ENCODE measurements at regions not wholly inside any gene's neighbourhood (a gene's known extent, or its start where the extent isn't known, plus 50 kb on each side); places are given as distances from the start of the nearest gene placed in this dataset.
"Not testable (repeated sequence)": the region's sequence is repeated elsewhere in the genome, so short reads cannot be mapped to it uniquely, and the experiment has no call there.

GRCh38 chr7:63603812-63604211 is 394.8 kb upstream of the ZNF722 start:
- TF ChIP-seq, protein P1, sequence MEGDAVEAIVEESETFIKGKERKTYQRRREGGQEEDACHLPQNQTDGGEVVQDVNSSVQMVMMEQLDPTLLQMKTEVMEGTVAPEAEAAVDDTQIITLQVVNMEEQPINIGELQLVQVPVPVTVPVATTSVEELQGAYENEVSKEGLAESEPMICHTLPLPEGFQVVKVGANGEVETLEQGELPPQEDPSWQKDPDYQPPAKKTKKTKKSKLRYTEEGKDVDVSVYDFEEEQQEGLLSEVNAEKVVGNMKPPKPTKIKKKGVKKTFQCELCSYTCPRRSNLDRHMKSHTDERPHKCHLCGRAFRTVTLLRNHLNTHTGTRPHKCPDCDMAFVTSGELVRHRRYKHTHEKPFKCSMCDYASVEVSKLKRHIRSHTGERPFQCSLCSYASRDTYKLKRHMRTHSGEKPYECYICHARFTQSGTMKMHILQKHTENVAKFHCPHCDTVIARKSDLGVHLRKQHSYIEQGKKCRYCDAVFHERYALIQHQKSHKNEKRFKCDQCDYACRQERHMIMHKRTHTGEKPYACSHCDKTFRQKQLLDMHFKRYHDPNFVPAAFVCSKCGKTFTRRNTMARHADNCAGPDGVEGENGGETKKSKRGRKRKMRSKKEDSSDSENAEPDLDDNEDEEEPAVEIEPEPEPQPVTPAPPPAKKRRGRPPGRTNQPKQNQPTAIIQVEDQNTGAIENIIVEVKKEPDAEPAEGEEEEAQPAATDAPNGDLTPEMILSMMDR (IDR thresholded peaks at IDR 0.05) = not testable (repeated sequence)
- TF ChIP-seq EP300, POLR2A, POLR2AphosphoS5 (IDR thresholded peaks at IDR 0.05): not testable (repeated sequence)

Measured in stomach (tissue), 4 donors.